ENCODE measurements at regions not wholly inside any gene's neighbourhood (a gene's known extent, or its start where the extent isn't known, plus 50 kb on each side); places are given as distances from the start of the nearest gene placed in this dataset.

DNA sequence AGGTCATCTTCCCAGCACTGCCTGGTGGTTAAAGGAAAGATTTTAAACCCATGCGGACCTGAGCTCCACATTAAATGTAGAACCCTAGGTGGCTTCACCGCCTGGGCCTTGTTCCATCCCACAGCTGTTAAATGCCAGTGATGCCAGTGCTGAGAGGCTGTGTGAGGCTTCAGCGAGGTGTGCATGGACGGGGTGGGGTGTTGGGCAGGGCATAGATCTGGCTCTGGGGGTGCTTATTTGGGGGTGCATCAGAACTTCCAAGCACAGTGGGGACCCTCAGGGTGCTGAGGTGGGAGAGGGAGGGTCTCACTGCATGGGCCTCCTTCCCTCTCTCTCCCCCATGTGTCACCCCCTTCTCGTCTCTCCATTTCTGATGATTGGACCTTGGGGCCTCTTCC is 90.1 kb upstream of the B3GAT1 start:
- TF ChIP-seq, protein P1, sequence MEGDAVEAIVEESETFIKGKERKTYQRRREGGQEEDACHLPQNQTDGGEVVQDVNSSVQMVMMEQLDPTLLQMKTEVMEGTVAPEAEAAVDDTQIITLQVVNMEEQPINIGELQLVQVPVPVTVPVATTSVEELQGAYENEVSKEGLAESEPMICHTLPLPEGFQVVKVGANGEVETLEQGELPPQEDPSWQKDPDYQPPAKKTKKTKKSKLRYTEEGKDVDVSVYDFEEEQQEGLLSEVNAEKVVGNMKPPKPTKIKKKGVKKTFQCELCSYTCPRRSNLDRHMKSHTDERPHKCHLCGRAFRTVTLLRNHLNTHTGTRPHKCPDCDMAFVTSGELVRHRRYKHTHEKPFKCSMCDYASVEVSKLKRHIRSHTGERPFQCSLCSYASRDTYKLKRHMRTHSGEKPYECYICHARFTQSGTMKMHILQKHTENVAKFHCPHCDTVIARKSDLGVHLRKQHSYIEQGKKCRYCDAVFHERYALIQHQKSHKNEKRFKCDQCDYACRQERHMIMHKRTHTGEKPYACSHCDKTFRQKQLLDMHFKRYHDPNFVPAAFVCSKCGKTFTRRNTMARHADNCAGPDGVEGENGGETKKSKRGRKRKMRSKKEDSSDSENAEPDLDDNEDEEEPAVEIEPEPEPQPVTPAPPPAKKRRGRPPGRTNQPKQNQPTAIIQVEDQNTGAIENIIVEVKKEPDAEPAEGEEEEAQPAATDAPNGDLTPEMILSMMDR (IDR thresholded peaks at IDR 0.05), result no peak
- TF ChIP-seq POLR2A (IDR thresholded peaks at IDR 0.05), result no peak

All from lower leg skin (tissue), 3 donors.